Smooth muscle cell (in vitro differentiated cells): ENCODE measurements at regions not wholly inside any gene's neighbourhood (a gene's known extent, or its start where the extent isn't known, plus 50 kb on each side); places are given as distances from the start of the nearest gene placed in this dataset.

ENCODE experiments used
- DNase-seq: peaks from one replicate; lab custom pipeline; 2025; ENCODE audit not compliant: unreplicated experiment; lab: John Stamatoyannopoulos, UW
- H2AFZ ChIP-seq: fragments of 200-600 bp; sonication (generic); 2 replicates; pipeline ENCODE4 v1.6.0; 2016; ENCODE audit warnings: antibody characterized with exemption, low read depth, mild to moderate bottlenecking
- H3F3A ChIP-seq: fragments of 200-600 bp; sonication (generic); 2 replicates; pipeline ENCODE4 v1.6.0; 2017; ENCODE audit warnings: antibody characterized with exemption, low read depth
- H3K27ac ChIP-seq: fragments of 200-600 bp; sonication (generic); 2 replicates; pipeline ENCODE4 v1.5.1; 2016; ENCODE audit warnings: low read depth, mild to moderate bottlenecking
- H3K27me3 ChIP-seq: fragments of 200-600 bp; sonication (generic); 2 replicates; pipeline ENCODE4 v1.6.1; 2016; ENCODE audit warnings: low read depth, mild to moderate bottlenecking
- H3K36me3 ChIP-seq: fragments of 200-600 bp; sonication (generic); 2 replicates; pipeline ENCODE4 v1.5.1; 2016; ENCODE audit warnings: low read depth
- H3K4me1 ChIP-seq: fragments of 200-600 bp; sonication (generic); 2 replicates; pipeline ENCODE4 v1.5.1; 2016; ENCODE audit warnings: low read depth
- H3K4me2 ChIP-seq: fragments of 200-600 bp; sonication (generic); 2 replicates; pipeline ENCODE4 v1.6.0; 2016; ENCODE audit warnings: mild to moderate bottlenecking
- H3K4me3 ChIP-seq: fragments of 200-600 bp; sonication (generic); 2 replicates; pipeline ENCODE4 v1.5.1; 2016; ENCODE audit warnings: mild to moderate bottlenecking
- H3K79me2 ChIP-seq: fragments of 200-600 bp; sonication (generic); 2 replicates; pipeline ENCODE4 v1.6.0; 2016; ENCODE audit warnings: low read depth, mild to moderate bottlenecking
- H3K9ac ChIP-seq: fragments of 200-600 bp; sonication (generic); 2 replicates; pipeline ENCODE4 v1.6.0; 2016; ENCODE audit warnings: low read depth
- H3K9me3 ChIP-seq: fragments of 200-600 bp; sonication (generic); replicated peaks from 2 replicates; pipeline ENCODE4 v1.5.1; 2016; ENCODE audit warnings: low read depth
- H4K20me1 ChIP-seq: fragments of 200-600 bp; sonication (generic); 2 replicates; pipeline ENCODE4 v1.6.0; 2016; ENCODE audit warnings: low read depth
- WGBS: methylation state at CpG from one replicate; pipeline ENCODE4 v1.1.7; 2016; ENCODE audit warnings: low lambda C conversion rate; 5-methylcytosine and 5-hydroxymethylcytosine counted together
- TF ChIP-seq, protein P1 (sequence below): fragments of 200-600 bp; sonication (generic); IDR thresholded peaks from 2 replicates; pipeline ENCODE4 v1.5.1; 2017; ENCODE audit warnings: borderline replicate concordance, mild to moderate bottlenecking, antibody characterized with exemption; ENCODE audit not compliant: insufficient read depth, poor library complexity, severe bottlenecking

DNA sequence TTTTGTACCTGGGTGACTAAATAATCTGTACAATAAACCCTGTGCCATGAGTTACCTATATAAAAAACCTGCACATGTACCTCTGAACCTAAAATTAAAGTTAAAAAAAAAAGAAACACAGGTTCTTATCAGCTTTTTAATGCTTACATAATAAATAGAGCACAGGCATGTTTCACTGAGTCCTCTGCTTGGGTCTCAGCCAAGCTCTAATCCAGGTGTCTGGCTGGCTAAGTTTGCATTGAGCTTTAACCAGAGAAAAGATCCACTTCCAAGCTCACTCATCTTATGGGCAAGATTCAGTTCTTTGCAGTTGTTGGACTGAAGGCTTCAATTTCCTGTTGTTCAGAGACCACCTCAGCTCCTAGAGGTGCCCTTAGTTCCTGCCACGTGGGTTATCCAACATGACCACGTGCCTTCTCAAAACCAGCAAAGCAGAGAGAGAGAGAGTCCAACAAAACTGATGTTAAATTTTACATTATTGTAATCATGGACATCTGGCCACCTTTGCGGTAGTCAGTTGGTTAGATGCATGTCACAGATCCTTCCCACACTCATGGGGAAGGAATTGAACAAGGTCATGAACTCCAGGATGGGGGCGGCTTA lies 68.2 kb upstream of the TMPRSS2 start:
- Histone ChIP-seq H3K27ac (no peak overlapping the region), H3K9ac (no peak overlapping the region), H3K4me1 (no peaks in the 10 kb centered on the region), H4K20me1 (no peaks in the 10 kb centered on the region), H3K9me3 (peaks cover 7% of the 10 kb centered on the region), H3K27me3 (no peaks in the 10 kb centered on the region), H3K79me2 (no peaks in the 10 kb centered on the region), H3K36me3 (no peaks in the 10 kb centered on the region), H2AFZ (no peak overlapping the region), H3F3A (no peaks in the 10 kb centered on the region), H3K4me3 (no peak overlapping the region), H3K4me2 (no peak overlapping the region)
- WGBS: 89% methylated on average over 4 of the region's 4 CpGs
- TF ChIP-seq, protein P1, sequence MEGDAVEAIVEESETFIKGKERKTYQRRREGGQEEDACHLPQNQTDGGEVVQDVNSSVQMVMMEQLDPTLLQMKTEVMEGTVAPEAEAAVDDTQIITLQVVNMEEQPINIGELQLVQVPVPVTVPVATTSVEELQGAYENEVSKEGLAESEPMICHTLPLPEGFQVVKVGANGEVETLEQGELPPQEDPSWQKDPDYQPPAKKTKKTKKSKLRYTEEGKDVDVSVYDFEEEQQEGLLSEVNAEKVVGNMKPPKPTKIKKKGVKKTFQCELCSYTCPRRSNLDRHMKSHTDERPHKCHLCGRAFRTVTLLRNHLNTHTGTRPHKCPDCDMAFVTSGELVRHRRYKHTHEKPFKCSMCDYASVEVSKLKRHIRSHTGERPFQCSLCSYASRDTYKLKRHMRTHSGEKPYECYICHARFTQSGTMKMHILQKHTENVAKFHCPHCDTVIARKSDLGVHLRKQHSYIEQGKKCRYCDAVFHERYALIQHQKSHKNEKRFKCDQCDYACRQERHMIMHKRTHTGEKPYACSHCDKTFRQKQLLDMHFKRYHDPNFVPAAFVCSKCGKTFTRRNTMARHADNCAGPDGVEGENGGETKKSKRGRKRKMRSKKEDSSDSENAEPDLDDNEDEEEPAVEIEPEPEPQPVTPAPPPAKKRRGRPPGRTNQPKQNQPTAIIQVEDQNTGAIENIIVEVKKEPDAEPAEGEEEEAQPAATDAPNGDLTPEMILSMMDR: no peak
- DNase-seq: no peak

DNA sequence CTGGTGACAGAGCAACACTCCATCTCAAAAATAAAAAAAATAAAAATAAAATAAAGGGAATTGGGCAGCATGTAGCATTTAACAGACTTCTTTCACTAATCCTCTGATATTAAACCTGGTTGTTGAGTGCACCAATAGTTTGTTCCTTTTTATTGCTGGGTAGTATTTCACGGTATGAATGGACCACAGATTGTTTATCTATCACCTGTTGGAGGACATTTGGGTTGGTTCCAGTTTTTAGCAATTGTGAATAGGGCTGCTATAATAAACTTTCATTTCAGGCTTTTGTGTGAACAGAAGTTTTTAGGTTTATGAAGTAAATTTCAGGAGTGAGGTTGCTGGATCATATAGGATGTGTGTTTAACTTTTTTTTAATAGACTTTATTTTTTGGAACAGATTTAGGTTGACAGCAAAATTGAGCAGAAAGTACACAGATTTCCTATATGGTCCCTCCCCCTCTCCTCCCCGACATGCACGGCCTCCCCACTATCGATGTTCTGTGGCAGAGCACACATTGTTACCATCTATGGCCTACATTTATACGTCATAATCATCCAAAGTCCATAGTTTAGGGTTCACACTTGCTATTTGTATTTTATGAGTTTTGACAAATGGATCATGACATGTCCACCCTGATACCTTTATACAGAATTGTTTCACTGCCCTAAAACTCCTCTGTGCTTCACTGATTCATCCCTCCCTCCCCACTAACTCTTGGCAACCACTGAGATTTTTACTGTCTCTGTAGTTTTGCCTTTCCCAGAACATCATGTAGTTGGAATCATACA lies 66.1 kb upstream of the TMPRSS2 start:
- no peak for DNase-seq
- no peaks in the 10 kb centered on the region for H3K27me3 ChIP-seq
- H3K9me3 ChIP-seq: peaks cover 7% of the 10 kb centered on the region
- H3K36me3 ChIP-seq: no peaks in the 10 kb centered on the region
- TF ChIP-seq, protein P1: no peak
- WGBS: 88% methylated on average over 5 of the region's 5 CpGs
- no peak overlapping the region for H3K27ac ChIP-seq
- no peak overlapping the region for H3K4me3 ChIP-seq
- H3K4me2 ChIP-seq: no peak overlapping the region
- no peaks in the 10 kb centered on the region for H4K20me1 ChIP-seq
- H3K79me2 ChIP-seq: no peaks in the 10 kb centered on the region
- H3K9ac ChIP-seq: no peak overlapping the region
- no peaks in the 10 kb centered on the region for H3F3A ChIP-seq
- no peak overlapping the region for H2AFZ ChIP-seq
- H3K4me1 ChIP-seq: no peaks in the 10 kb centered on the region

DNA sequence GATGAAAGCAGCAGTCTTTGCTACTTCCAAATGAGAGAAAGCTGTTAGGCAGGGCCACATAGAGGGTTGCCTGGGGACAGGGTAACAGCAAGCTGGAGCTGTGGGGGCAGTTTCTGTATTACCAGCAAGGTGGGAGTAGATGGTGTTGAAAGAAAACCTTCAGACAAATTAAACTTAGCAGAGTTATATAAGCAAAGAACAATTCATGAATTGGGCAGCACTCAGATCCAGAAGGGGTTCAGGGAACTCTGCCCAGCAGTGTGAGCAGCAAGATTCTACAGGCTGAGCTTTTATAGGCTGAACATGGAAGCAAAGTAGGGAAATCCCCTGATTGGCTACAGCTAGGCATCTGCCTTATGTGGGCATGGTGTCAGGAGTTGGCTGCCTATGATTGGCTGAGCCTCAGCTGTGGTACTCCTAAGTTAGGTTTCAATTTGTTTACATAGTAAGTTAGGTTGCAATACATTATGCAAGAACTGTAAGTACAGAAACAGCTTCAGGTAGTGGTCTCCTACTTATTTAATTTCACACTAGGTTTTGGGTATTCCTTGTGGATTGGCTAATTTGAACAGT lies 64.1 kb upstream of the TMPRSS2 start:
- Histone ChIP-seq H3K27ac (no peak overlapping the region), H3F3A (no peaks in the 10 kb centered on the region), H3K4me1 (no peaks in the 10 kb centered on the region), H3K9me3 (no peaks in the 10 kb centered on the region), H3K36me3 (no peaks in the 10 kb centered on the region), H3K79me2 (no peaks in the 10 kb centered on the region), H3K4me3 (no peak overlapping the region), H2AFZ (no peak overlapping the region), H3K4me2 (no peak overlapping the region), H3K27me3 (no peaks in the 10 kb centered on the region), H3K9ac (no peak overlapping the region), H4K20me1 (no peaks in the 10 kb centered on the region)
- TF ChIP-seq, protein P1: no peak
- no peak for DNase-seq
